ENCODE measurements at regions not wholly inside any gene's neighbourhood (a gene's known extent, or its start where the extent isn't known, plus 50 kb on each side); places are given as distances from the start of the nearest gene placed in this dataset.

GRCh38 chr3:34109846-34110245 is 311.4 kb downstream of the PDCD6IP start:
- TF ChIP-seq CTCF (IDR thresholded peaks at IDR 0.05), result no peak
- TF ChIP-seq TCF7 (CRISPR knock-in tag; IDR thresholded peaks at IDR 0.05; ENCODE audit: low read depth), result no peak
- no peak for TF ChIP-seq PRDM15 (CRISPR knock-in tag; IDR thresholded peaks at IDR 0.05)
- no peak for TF ChIP-seq ZBTB21 (CRISPR knock-in tag; IDR thresholded peaks at IDR 0.05; ENCODE audit: borderline replicate concordance)
- no peak for TF ChIP-seq ZSCAN18 (CRISPR knock-in tag; IDR thresholded peaks at IDR 0.05)
- TF ChIP-seq MAX (CRISPR knock-in tag; IDR thresholded peaks at IDR 0.05), result no peak
- TF ChIP-seq CREB1 (CRISPR knock-in tag; IDR thresholded peaks at IDR 0.05), result no peak
- no peak for TF ChIP-seq ATF2 (CRISPR knock-in tag; IDR thresholded peaks at IDR 0.05; ENCODE audit: borderline replicate concordance, low read depth)
- TF ChIP-seq HMGXB4 (CRISPR knock-in tag; IDR thresholded peaks at IDR 0.05), result no peak
- no peak for TF ChIP-seq SP1 (CRISPR knock-in tag; conservative IDR thresholded peaks at IDR 0.05)
- no peak for TF ChIP-seq MYBL2 (CRISPR knock-in tag; IDR thresholded peaks at IDR 0.05)

Measured in WTC11 (cell line).